ENCODE measurements at regions not wholly inside any gene's neighbourhood (a gene's known extent, or its start where the extent isn't known, plus 50 kb on each side); places are given as distances from the start of the nearest gene placed in this dataset.

DNA sequence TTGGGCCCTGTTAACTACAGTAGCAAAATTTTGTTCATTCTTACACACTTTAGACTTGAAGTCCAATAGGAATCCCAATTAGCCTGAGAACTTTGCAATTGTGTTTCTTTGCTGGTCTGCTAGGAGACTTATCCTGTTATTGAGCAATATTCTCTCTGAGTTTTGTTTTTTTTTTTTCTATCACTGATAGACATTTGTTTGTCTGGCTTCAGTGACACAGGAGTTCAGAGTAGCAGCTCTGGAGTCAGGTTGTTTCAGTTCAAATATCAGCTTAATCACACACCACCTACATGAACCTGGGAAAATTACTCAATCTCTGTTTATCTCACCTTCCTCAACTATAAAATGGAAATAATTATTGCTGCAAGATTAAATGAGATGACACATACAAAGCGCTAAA is 360.2 kb upstream of the POU3F3 start:
- ChIA-PET CTCF (interaction anchor here (0.6 kb wide), 1 partner anchor 534 kb away, joined by 4 read pairs; no protein-coding TSS in a partner anchor), POLR2A (no interaction called here)
- intact Hi-C loops (cut with micrococcal nuclease): no loop called here
- Mint-ChIP-seq H3K9me3 (ENCODE audit: unreplicated experiment) (no peaks in the 10 kb centered on the region), H3K4me3 (ENCODE audit: unreplicated experiment) (no peak overlapping the region), H3K27me3 (ENCODE audit: insufficient read depth, unreplicated experiment) (peaks cover 87% of the 10 kb centered on the region), H3K36me3 (ENCODE audit: insufficient read depth, unreplicated experiment) (no peaks in the 10 kb centered on the region), H3K27ac (ENCODE audit: low read depth, unreplicated experiment) (no peak overlapping the region), H3K4me1 (ENCODE audit: insufficient read depth, unreplicated experiment) (no peaks in the 10 kb centered on the region)
- TF ChIP-seq CTCF (IDR thresholded peaks at IDR 0.05; ENCODE audit: unreplicated experiment): no peak
- BruUV-seq (replicated peaks): no TSS peak
- no peak for DNase-seq (ENCODE audit: unreplicated experiment)

GRCh38 chr2:104501342-104501741 is 352.6 kb upstream of the POU3F3 start:
- ChIA-PET POLR2A (interaction anchor here (0.7 kb wide), 1 partner anchor 15 kb away, joined by 3 read pairs; no protein-coding TSS in a partner anchor), CTCF (interaction anchor here (1.0 kb wide), 1 partner anchor 349 kb away, joined by 3 read pairs; no protein-coding TSS in a partner anchor)

DNA sequence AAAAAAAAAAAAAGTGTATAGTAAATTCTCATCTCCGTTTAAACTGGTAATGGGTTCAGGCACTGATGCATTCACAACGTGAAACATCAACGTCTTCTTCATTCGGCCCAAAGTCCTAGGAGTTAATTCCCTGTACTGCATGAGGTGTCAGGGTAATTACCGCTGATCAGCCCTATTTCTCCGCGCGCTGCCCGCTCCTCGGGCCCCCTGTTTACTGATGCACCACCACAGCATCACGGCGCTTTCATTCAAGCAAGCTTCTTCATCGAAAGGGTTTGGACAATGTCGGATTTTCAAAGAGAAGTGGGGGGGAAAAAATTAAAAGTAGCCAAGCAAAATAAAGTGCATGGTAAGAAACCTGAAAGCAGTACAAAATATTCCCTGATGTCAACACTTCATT is 352.0 kb upstream of the POU3F3 start:
- Mint-ChIP-seq H3K27ac (ENCODE audit: low read depth, unreplicated experiment) (no peak overlapping the region), H3K4me1 (ENCODE audit: insufficient read depth, unreplicated experiment) (no peaks in the 10 kb centered on the region), H3K27me3 (ENCODE audit: insufficient read depth, unreplicated experiment) (peaks cover 75% of the 10 kb centered on the region), H3K4me3 (ENCODE audit: unreplicated experiment) (no peak overlapping the region), H3K9me3 (ENCODE audit: unreplicated experiment) (no peaks in the 10 kb centered on the region), H3K36me3 (ENCODE audit: insufficient read depth, unreplicated experiment) (no peaks in the 10 kb centered on the region)
- no peak for DNase-seq (ENCODE audit: unreplicated experiment)
- ChIA-PET CTCF (no interaction called here), POLR2A (no interaction called here)
- BruUV-seq (replicated peaks): no TSS peak
- no peak for TF ChIP-seq CTCF (IDR thresholded peaks at IDR 0.05; ENCODE audit: unreplicated experiment)
- intact Hi-C loops (cut with micrococcal nuclease): no loop called here

More at GRCh38 chr2:104501342-104501741, 352.6 kb upstream of the POU3F3 start:
- no peak overlapping the region for H3K27ac Mint-ChIP-seq (ENCODE audit: low read depth, unreplicated experiment)
- no peaks in the 10 kb centered on the region for H3K9me3 Mint-ChIP-seq (ENCODE audit: unreplicated experiment)
- H3K27me3 Mint-ChIP-seq (ENCODE audit: insufficient read depth, unreplicated experiment): peaks cover 81% of the 10 kb centered on the region
- BruUV-seq (replicated peaks): no TSS peak
- intact Hi-C loops (cut with micrococcal nuclease): no loop called here
- H3K4me1 Mint-ChIP-seq (ENCODE audit: insufficient read depth, unreplicated experiment): no peaks in the 10 kb centered on the region
- no peak for DNase-seq (ENCODE audit: unreplicated experiment)
- no peaks in the 10 kb centered on the region for H3K36me3 Mint-ChIP-seq (ENCODE audit: insufficient read depth, unreplicated experiment)
- no peak for TF ChIP-seq CTCF (IDR thresholded peaks at IDR 0.05; ENCODE audit: unreplicated experiment)
- no peak overlapping the region for H3K4me3 Mint-ChIP-seq (ENCODE audit: unreplicated experiment)

GRCh38 chr2:104502901-104503300 is 351.0 kb upstream of the POU3F3 start:
- intact Hi-C loops (cut with micrococcal nuclease): no loop called here
- no TSS peak for BruUV-seq (replicated peaks)
- no peak overlapping the region for H3K4me3 Mint-ChIP-seq (ENCODE audit: unreplicated experiment)
- H3K27ac Mint-ChIP-seq (ENCODE audit: low read depth, unreplicated experiment): no peak overlapping the region
- no peaks in the 10 kb centered on the region for H3K9me3 Mint-ChIP-seq (ENCODE audit: unreplicated experiment)
- ChIA-PET POLR2A (interaction anchor here (0.6 kb wide), 1 partner anchor 150 kb away, joined by 3 read pairs; no protein-coding TSS in a partner anchor), CTCF (no interaction called here)
- peaks cover 65% of the 10 kb centered on the region for H3K27me3 Mint-ChIP-seq (ENCODE audit: insufficient read depth, unreplicated experiment)
- H3K36me3 Mint-ChIP-seq (ENCODE audit: insufficient read depth, unreplicated experiment): no peaks in the 10 kb centered on the region
- TF ChIP-seq CTCF (IDR thresholded peaks at IDR 0.05; ENCODE audit: unreplicated experiment): no peak
- H3K4me1 Mint-ChIP-seq (ENCODE audit: insufficient read depth, unreplicated experiment): no peaks in the 10 kb centered on the region
- no peak for DNase-seq (ENCODE audit: unreplicated experiment)
